IMR-90 (cell line): ENCODE measurements at regions not wholly inside any gene's neighbourhood (a gene's known extent, or its start where the extent isn't known, plus 50 kb on each side); places are given as distances from the start of the nearest gene placed in this dataset.

Source experiments
- ATAC-seq: fragments of 200-7000 bp; cut with Tn5 transposase; 2 replicates; pipeline ENCODE4 v1.9.1; 2020; ENCODE audit warnings: low read depth, mild to moderate bottlenecking, moderate library complexity
- BruUV-seq: library from RNA; stranded (reverse); fragments of 400-500 nt; replicated peaks from 2 replicates; lab custom pipeline; 2021; lab: Mats Ljungman, UMichigan
- CTCF ChIA-PET: fragments of 300-600 bp; formaldehyde crosslinking; extraction: SDS; loops from one replicate; lab custom pipeline; 2021; ENCODE audit warnings: antibody characterized with exemption; lab: Yijun Ruan, JAX
- POLR2A ChIA-PET: fragments of 300-600 bp; sonication (Branson Sonifier 250); formaldehyde crosslinking; loops from one replicate; lab custom pipeline; 2022; ENCODE audit warnings: antibody characterized with exemption; ENCODE audit not compliant: unreplicated experiment; lab: Charles Lee
- DNase-seq: peaks from one replicate; pipeline ENCODE4 v3.0.0; 2013
- H2AFZ ChIP-seq: replicated peaks from 2 replicates; pipeline ENCODE3; 2013; ENCODE audit warnings: low read length, mild to moderate bottlenecking; ENCODE audit not compliant: poor library complexity
- H2AK5ac ChIP-seq: 2 replicates; pipeline ENCODE4 v1.6.1; 2013; ENCODE audit warnings: low read depth, low read length, inconsistent platforms
- H2AK9ac ChIP-seq: replicated peaks from 2 replicates; pipeline ENCODE3; 2013; ENCODE audit warnings: mild to moderate bottlenecking, low read depth, low read length, moderate library complexity; ENCODE audit not compliant: poor library complexity
- H2BK120ac ChIP-seq: 2 replicates; pipeline ENCODE4 v1.6.1; 2013; ENCODE audit warnings: low read depth, low read length, inconsistent platforms
- H2BK15ac ChIP-seq: 3 replicates; pipeline ENCODE4 v1.6.1; 2013; ENCODE audit warnings: low read depth, low read length, inconsistent platforms
- H2BK20ac ChIP-seq: 2 replicates; pipeline ENCODE4 v1.6.1; 2013; ENCODE audit warnings: low read depth, mild to moderate bottlenecking, inconsistent platforms, low read length, moderate library complexity
- H2BK5ac ChIP-seq: 2 replicates; pipeline ENCODE4 v1.6.1; 2013; ENCODE audit warnings: mild to moderate bottlenecking, low read depth, low read length, inconsistent platforms; ENCODE audit not compliant: poor library complexity, severe bottlenecking
- H3K14ac ChIP-seq: replicated peaks from 2 replicates; pipeline ENCODE4 v1.6.1; 2013; ENCODE audit warnings: low read depth, low read length, inconsistent platforms
- H3K18ac ChIP-seq: 2 replicates; pipeline ENCODE4 v1.6.1; 2013; ENCODE audit warnings: low read depth, low read length, control low read depth
- H3K23ac ChIP-seq: 2 replicates; pipeline ENCODE4 v1.6.1; 2013; ENCODE audit warnings: low read depth, low read length, inconsistent platforms
- H3K27ac ChIP-seq: 2 replicates; pipeline ENCODE4 v1.5.1; 2013; ENCODE audit warnings: mild to moderate bottlenecking, control low read depth, low read length; ENCODE audit not compliant: insufficient read depth
- H3K27me3 ChIP-seq: 2 replicates; pipeline ENCODE4 v1.6.1; 2013; ENCODE audit warnings: low read length; ENCODE audit not compliant: control insufficient read depth, insufficient read depth
- H3K36me3 ChIP-seq: 2 replicates; pipeline ENCODE4 v1.6.1; 2013; ENCODE audit warnings: low read length, mixed read lengths; ENCODE audit not compliant: control insufficient read depth, insufficient read depth
- H3K4ac ChIP-seq: 2 replicates; pipeline ENCODE4 v1.6.1; 2013; ENCODE audit warnings: low read depth, low read length, inconsistent platforms
- H3K4me1 ChIP-seq: 2 replicates; pipeline ENCODE4 v1.6.1; 2013; ENCODE audit warnings: low read length, mixed read lengths; ENCODE audit not compliant: control insufficient read depth, insufficient read depth
- H3K4me2 ChIP-seq: 2 replicates; pipeline ENCODE4 v1.6.1; 2013; ENCODE audit warnings: low read depth, mild to moderate bottlenecking, control low read depth, low read length, moderate library complexity
- H3K4me3 ChIP-seq: 2 replicates; pipeline ENCODE4 v1.5.1; 2013; ENCODE audit warnings: low read depth, mild to moderate bottlenecking, control low read depth, low read length, moderate library complexity; ENCODE audit not compliant: insufficient read depth
- H3K56ac ChIP-seq: 2 replicates; pipeline ENCODE4 v1.6.1; 2013; ENCODE audit warnings: low read length, inconsistent platforms; ENCODE audit not compliant: insufficient read depth; ENCODE audit errors: extremely low read depth
- H3K79me1 ChIP-seq, 2 experiments: 2 replicates each; pipeline ENCODE4 v1.6.1; 2013; ENCODE audit warnings: low read length in 2 of 2, inconsistent platforms in 1 of 2, low read depth in 1 of 2
- H3K9ac ChIP-seq: 2 replicates; pipeline ENCODE4 v1.6.1; 2013; ENCODE audit warnings: low read depth, low read length, control low read depth
- H3K9me1 ChIP-seq: 2 replicates; pipeline ENCODE4 v1.6.1; 2013; ENCODE audit warnings: low read length, inconsistent platforms; ENCODE audit not compliant: insufficient read depth
- H3K9me3 ChIP-seq: 2 replicates; pipeline ENCODE4 v1.6.1; 2013; ENCODE audit warnings: low read length; ENCODE audit not compliant: control insufficient read depth, insufficient read depth
- H4K20me1 ChIP-seq: 2 replicates; pipeline ENCODE4 v1.6.1; 2013; ENCODE audit warnings: low read length, inconsistent platforms; ENCODE audit not compliant: insufficient read depth
- H4K5ac ChIP-seq: 2 replicates; pipeline ENCODE4 v1.6.1; 2013; ENCODE audit warnings: mild to moderate bottlenecking, low read depth, low read length, control low read depth
- H4K8ac ChIP-seq, 2 experiments: 2 replicates each; pipeline ENCODE4 v1.6.1; 2013; ENCODE audit warnings: low read depth in 2 of 2, low read length in 2 of 2, control low read depth in 1 of 2, inconsistent platforms in 1 of 2
- H4K91ac ChIP-seq: 2 replicates; pipeline ENCODE4 v1.6.1; 2013; ENCODE audit warnings: low read depth, low read length, inconsistent platforms; ENCODE audit not compliant: insufficient read depth
- CEBPB ChIP-seq: IDR thresholded peaks from 2 replicates; pipeline ENCODE4 v1.6.1; 2012; ENCODE audit warnings: low read depth, low read length, improper control_type of control experiment
- ELK1 ChIP-seq: fragments of 150-350 bp; IDR thresholded peaks from 2 replicates; pipeline ENCODE4 v1.6.1; 2016; ENCODE audit warnings: low read depth, mild to moderate bottlenecking, low read length, moderate library complexity, borderline replicate concordance
- WGBS, 2 experiments: methylation state at CpG; one replicate each; pipeline versions ENCODE4 v1.1.5 to v1.1.7; 2013; ENCODE audit warnings: missing lambda C conversion rate in 2 of 2; ENCODE audit not compliant: insufficient read length in 1 of 2; ENCODE audit errors: extremely low coverage in 2 of 2; 5-methylcytosine and 5-hydroxymethylcytosine counted together
- dilution Hi-C: fragments of 300-500 bp; cut with HindIII; formaldehyde crosslinking; loops from one replicate; pipeline ENCODE4 v1.14.3; 2018; ENCODE audit warnings: low sequenced_read_pairs; ENCODE audit not compliant: unreplicated experiment
- in situ Hi-C: fragments of 300-500 bp; cut with MboI; formaldehyde crosslinking; loops from 3 replicates; pipeline ENCODE4 v1.14.3; 2019; ENCODE audit warnings: low sequenced_read_pairs, inconsistent platforms, mixed read lengths
- intact Hi-C: fragments of 100-400 bp; cut with micrococcal nuclease; formaldehyde crosslinking; loops from 2 replicates; pipeline ENCODE4 v1.10.0; 2022

GRCh38 chrX:131764216-131764615, 220.3 kb downstream of the OR13H1 start:
- dilution Hi-C loops: no loop called here
- H2AK5ac ChIP-seq: no peak overlapping the region
- H3K9ac ChIP-seq: no peak overlapping the region
- POLR2A ChIA-PET: no interaction called here
- CTCF ChIA-PET: no interaction called here
- H3K14ac ChIP-seq: no peak overlapping the region
- ATAC-seq (no peak), DNase-seq (no peak)
- H4K8ac ChIP-seq: no peak overlapping the region
- H3K79me1 ChIP-seq: no peaks in the 10 kb centered on the region
- intact Hi-C loops: no loop called here
- H2BK5ac ChIP-seq: no peak overlapping the region
- WGBS, 2 experiments: 0% methylated on average over 1 of the region's 5 CpGs; no CpG with 5 or more reads in 1 of the 2 experiments
- H4K5ac ChIP-seq: no peak overlapping the region
- no peaks in the 10 kb centered on the region for H3K4me1 ChIP-seq
- in situ Hi-C loops: no loop called here
- H3K18ac ChIP-seq: no peak overlapping the region
- TF ChIP-seq CEBPB (no peak), ELK1 (no peak)
- H2AFZ ChIP-seq: no peak overlapping the region
- H3K23ac ChIP-seq: no peak overlapping the region
- no peaks in the 10 kb centered on the region for H3K9me1 ChIP-seq
- H4K20me1 ChIP-seq: no peaks in the 10 kb centered on the region
- H3K27me3 ChIP-seq: no peaks in the 10 kb centered on the region
- H3K4me3 ChIP-seq: peak overlapping the region; percentile 1; the same call in 1 of the 2 replicates
- H3K4me2 ChIP-seq: peak overlapping the region; percentile 42
- no peak overlapping the region for H4K91ac ChIP-seq
- H3K56ac ChIP-seq: no peak overlapping the region
- H2BK120ac ChIP-seq: no peak overlapping the region
- H2BK20ac ChIP-seq: no peak overlapping the region
- H2AK9ac ChIP-seq: no peak overlapping the region
- no peaks in the 10 kb centered on the region for H3K36me3 ChIP-seq
- H3K4ac ChIP-seq: no peak overlapping the region
- H3K9me3 ChIP-seq: no peaks in the 10 kb centered on the region
- H2BK15ac ChIP-seq: no peak overlapping the region
- no TSS peak for BruUV-seq
- H3K27ac ChIP-seq: no peak overlapping the region
